H9 (cell line): ENCODE measurements at regions not wholly inside any gene's neighbourhood (a gene's known extent, or its start where the extent isn't known, plus 50 kb on each side); places are given as distances from the start of the nearest gene placed in this dataset.

ENCODE experiments used
- DNase-seq: peaks from one replicate; pipeline ENCODE4 v3.0.0-alpha.2; 2017
- H2AFZ ChIP-seq: one replicate; pipeline ENCODE4 v1.6.1; 2013; ENCODE audit warnings: mild to moderate bottlenecking, low read length, control low read depth, moderate library complexity
- H2AK5ac ChIP-seq: 2 replicates; pipeline ENCODE4 v1.6.1; 2013; ENCODE audit warnings: low read length, control low read depth, mixed read lengths; ENCODE audit not compliant: insufficient read length
- H2BK120ac ChIP-seq: one replicate; pipeline ENCODE4 v1.6.1; 2013; ENCODE audit warnings: low read depth, mild to moderate bottlenecking, low read length, control low read depth, inconsistent platforms; ENCODE audit not compliant: poor library complexity, severe bottlenecking
- H2BK12ac ChIP-seq: 2 replicates; pipeline ENCODE4 v1.6.1; 2013; ENCODE audit warnings: low read length, control low read depth, mixed read lengths, low read depth; ENCODE audit not compliant: insufficient read length
- H2BK15ac ChIP-seq: 2 replicates; pipeline ENCODE4 v1.6.1; 2013; ENCODE audit warnings: low read depth, low read length, control low read depth
- H2BK20ac ChIP-seq: one replicate; pipeline ENCODE4 v1.6.1; 2013; ENCODE audit warnings: low read depth, mild to moderate bottlenecking, low read length, control low read depth, inconsistent platforms; ENCODE audit not compliant: poor library complexity, severe bottlenecking
- H2BK5ac ChIP-seq: 2 replicates; pipeline ENCODE4 v1.6.1; 2013; ENCODE audit warnings: low read length, control low read depth, mixed read lengths; ENCODE audit not compliant: insufficient read length
- H3K14ac ChIP-seq: 2 replicates; pipeline ENCODE4 v1.6.1; 2013; ENCODE audit warnings: low read length, control low read depth; ENCODE audit not compliant: insufficient read depth
- H3K18ac ChIP-seq: 2 replicates; pipeline ENCODE4 v1.6.1; 2013; ENCODE audit warnings: low read depth, mild to moderate bottlenecking, mixed read lengths, low read length, control low read depth; ENCODE audit not compliant: insufficient read length
- H3K23ac ChIP-seq: 2 replicates; pipeline ENCODE4 v1.6.1; 2013; ENCODE audit warnings: low read length, control low read depth, mixed read lengths, low read depth; ENCODE audit not compliant: insufficient read length
- H3K23me2 ChIP-seq: 2 replicates; pipeline ENCODE4 v1.6.1; 2013; ENCODE audit warnings: low read depth, mild to moderate bottlenecking, mixed read lengths, low read length, control low read depth; ENCODE audit not compliant: insufficient read length, poor library complexity, severe bottlenecking
- H3K27ac ChIP-seq: 2 replicates; pipeline ENCODE4 v1.5.1; 2013; ENCODE audit warnings: low read length, control low read depth, mixed read lengths, low read depth; ENCODE audit not compliant: insufficient read length
- H3K27me3 ChIP-seq: 2 replicates; pipeline ENCODE4 v1.6.1; 2013; ENCODE audit warnings: low read length, control low read depth, inconsistent platforms; ENCODE audit not compliant: insufficient read depth
- H3K4ac ChIP-seq: 2 replicates; pipeline ENCODE4 v1.6.1; 2013; ENCODE audit warnings: low read depth, mild to moderate bottlenecking, control low read depth, inconsistent platforms, low read length, moderate library complexity
- H3K4me1 ChIP-seq: 2 replicates; pipeline ENCODE4 v1.6.1; 2013; ENCODE audit warnings: low read length, control low read depth, inconsistent platforms; ENCODE audit not compliant: insufficient read depth
- H3K4me2 ChIP-seq: 2 replicates; pipeline ENCODE4 v1.6.1; 2013; ENCODE audit warnings: low read length, control low read depth, mixed read lengths; ENCODE audit not compliant: insufficient read length, insufficient read depth
- H3K56ac ChIP-seq: 2 replicates; pipeline ENCODE4 v1.6.1; 2013; ENCODE audit warnings: low read depth, mild to moderate bottlenecking, mixed read lengths, low read length, control low read depth; ENCODE audit not compliant: insufficient read length
- H3K79me1 ChIP-seq: 2 replicates; pipeline ENCODE4 v1.6.1; 2013; ENCODE audit warnings: low read depth, mild to moderate bottlenecking, moderate library complexity, low read length, control low read depth, inconsistent platforms; ENCODE audit not compliant: insufficient read depth, poor library complexity, severe bottlenecking
- H3K79me2 ChIP-seq: 2 replicates; pipeline ENCODE4 v1.6.1; 2013; ENCODE audit warnings: low read length, control low read depth, inconsistent platforms; ENCODE audit not compliant: insufficient read depth
- H3K9ac ChIP-seq: 2 replicates; pipeline ENCODE4 v1.6.1; 2013; ENCODE audit warnings: low read length, control low read depth, mixed read lengths; ENCODE audit not compliant: insufficient read length; ENCODE audit errors: extremely low read depth
- H3K9me3 ChIP-seq: one replicate; pipeline ENCODE4 v1.6.1; 2013; ENCODE audit warnings: low read depth, low read length, inconsistent platforms; ENCODE audit not compliant: control insufficient read depth
- H3T11ph ChIP-seq: one replicate; pipeline ENCODE4 v1.6.1; 2013; ENCODE audit warnings: mild to moderate bottlenecking, low read length, control low read depth, inconsistent platforms
- H4K20me1 ChIP-seq: one replicate; pipeline ENCODE4 v1.6.1; 2013; ENCODE audit not compliant: control insufficient read depth, insufficient read length, insufficient read depth
- H4K5ac ChIP-seq: 2 replicates; pipeline ENCODE4 v1.6.1; 2013; ENCODE audit warnings: low read depth, mild to moderate bottlenecking, mixed read lengths, low read length, control low read depth; ENCODE audit not compliant: insufficient read length
- H4K8ac ChIP-seq: replicated peaks from 2 replicates; pipeline ENCODE4 v1.6.1; 2013; ENCODE audit warnings: low read length, control low read depth, mixed read lengths, low read depth; ENCODE audit not compliant: insufficient read length
- H4K91ac ChIP-seq: 2 replicates; pipeline ENCODE4 v1.6.1; 2013; ENCODE audit warnings: low read depth, mild to moderate bottlenecking, moderate library complexity, mixed read lengths, low read length, control low read depth; ENCODE audit not compliant: insufficient read length
- H3K27ac Mint-ChIP-seq, 3 experiments: 2 replicates in 2 of 3; 3 replicates in 1 of 3; pipeline ENCODE4 v1.8.0; 2020 to 2021; ENCODE audit warnings: mixed read lengths in 3 of 3, mild to moderate bottlenecking in 1 of 3, moderate library complexity in 1 of 3
- H3K27me3 Mint-ChIP-seq: 2 replicates; pipeline ENCODE4 v1.8.0; 2021; ENCODE audit warnings: low read depth, mild to moderate bottlenecking, moderate library complexity, mixed read lengths
- H3K36me3 Mint-ChIP-seq, 3 experiments: 2 replicates in 2 of 3; 3 replicates in 1 of 3; pipeline ENCODE4 v1.8.0; 2020 to 2021; ENCODE audit warnings: low read depth in 3 of 3, mixed read lengths in 3 of 3; ENCODE audit not compliant: insufficient read depth in 1 of 3
- H3K4me1 Mint-ChIP-seq, 2 experiments: 2 replicates each; pipeline ENCODE4 v1.8.0; 2020; ENCODE audit warnings: mixed read lengths in 2 of 2
- H3K4me3 Mint-ChIP-seq, 2 experiments: 2 replicates in 1 of 2; 3 replicates in 1 of 2; pipeline ENCODE4 v1.8.0; 2020 to 2021; ENCODE audit warnings: mild to moderate bottlenecking in 2 of 2, mixed read lengths in 2 of 2, moderate library complexity in 1 of 2
- H3K9me3 Mint-ChIP-seq, 2 experiments: 2 replicates in 1 of 2; 3 replicates in 1 of 2; pipeline ENCODE4 v1.8.0; 2020; ENCODE audit warnings: mild to moderate bottlenecking in 2 of 2, mixed read lengths in 2 of 2, moderate library complexity in 1 of 2
- TF ChIP-seq, protein P1 (sequence below): fragments of 200-600 bp; sonication (generic); conservative IDR thresholded peaks from 3 replicates; pipeline ENCODE4 v1.8.0; 2021; ENCODE audit warnings: antibody characterized with exemption, mild to moderate bottlenecking

DNA sequence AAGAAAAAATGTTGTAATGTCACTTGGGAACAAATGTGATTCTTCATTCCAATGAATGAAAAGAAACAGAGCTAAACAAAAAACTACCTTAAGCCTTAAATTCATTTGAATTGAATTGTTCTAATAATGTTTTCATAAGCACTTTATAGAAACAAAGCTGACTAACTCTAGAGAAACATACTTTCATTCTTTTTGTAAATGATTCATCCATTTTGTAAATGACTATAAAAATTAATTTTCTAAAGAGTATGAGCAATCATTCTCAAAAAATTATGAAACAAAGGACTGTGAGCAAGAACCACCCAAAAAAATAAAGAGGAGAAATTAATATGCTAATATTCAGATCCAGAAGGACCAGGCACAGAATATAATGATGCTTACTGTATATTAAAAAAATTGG is 986.5 kb upstream of the CHORDC1 start:
- no peak overlapping the region for H3K4ac ChIP-seq
- H4K5ac ChIP-seq = no peak overlapping the region
- H4K8ac ChIP-seq = no peak overlapping the region
- H3T11ph ChIP-seq = no peak overlapping the region
- no peak overlapping the region for H3K27ac ChIP-seq
- H2BK20ac ChIP-seq = no peak overlapping the region
- Mint-ChIP-seq H3K27me3 (no peaks in the 10 kb centered on the region; the same call in 1 of the 2 replicates), H3K36me3 (no peaks in the 10 kb centered on the region), H3K4me3 (no peak overlapping the region), H3K4me1 (no peaks in the 10 kb centered on the region), H3K27ac (no peak overlapping the region), H3K9me3 (no peaks in the 10 kb centered on the region)
- TF ChIP-seq, protein P1, sequence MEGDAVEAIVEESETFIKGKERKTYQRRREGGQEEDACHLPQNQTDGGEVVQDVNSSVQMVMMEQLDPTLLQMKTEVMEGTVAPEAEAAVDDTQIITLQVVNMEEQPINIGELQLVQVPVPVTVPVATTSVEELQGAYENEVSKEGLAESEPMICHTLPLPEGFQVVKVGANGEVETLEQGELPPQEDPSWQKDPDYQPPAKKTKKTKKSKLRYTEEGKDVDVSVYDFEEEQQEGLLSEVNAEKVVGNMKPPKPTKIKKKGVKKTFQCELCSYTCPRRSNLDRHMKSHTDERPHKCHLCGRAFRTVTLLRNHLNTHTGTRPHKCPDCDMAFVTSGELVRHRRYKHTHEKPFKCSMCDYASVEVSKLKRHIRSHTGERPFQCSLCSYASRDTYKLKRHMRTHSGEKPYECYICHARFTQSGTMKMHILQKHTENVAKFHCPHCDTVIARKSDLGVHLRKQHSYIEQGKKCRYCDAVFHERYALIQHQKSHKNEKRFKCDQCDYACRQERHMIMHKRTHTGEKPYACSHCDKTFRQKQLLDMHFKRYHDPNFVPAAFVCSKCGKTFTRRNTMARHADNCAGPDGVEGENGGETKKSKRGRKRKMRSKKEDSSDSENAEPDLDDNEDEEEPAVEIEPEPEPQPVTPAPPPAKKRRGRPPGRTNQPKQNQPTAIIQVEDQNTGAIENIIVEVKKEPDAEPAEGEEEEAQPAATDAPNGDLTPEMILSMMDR = no peak
- H3K79me1 ChIP-seq = no peaks in the 10 kb centered on the region
- H2BK12ac ChIP-seq = no peak overlapping the region
- H2BK120ac ChIP-seq = no peak overlapping the region
- no peaks in the 10 kb centered on the region for H3K23me2 ChIP-seq
- no peaks in the 10 kb centered on the region for H3K4me1 ChIP-seq
- no peaks in the 10 kb centered on the region for H4K20me1 ChIP-seq
- no peaks in the 10 kb centered on the region for H3K27me3 ChIP-seq
- no peak overlapping the region for H2AFZ ChIP-seq
- no peak overlapping the region for H2BK15ac ChIP-seq
- no peak overlapping the region for H2BK5ac ChIP-seq
- no peak for DNase-seq
- H4K91ac ChIP-seq = no peak overlapping the region
- H3K4me2 ChIP-seq = no peak overlapping the region
- H3K9me3 ChIP-seq = no peaks in the 10 kb centered on the region
- H3K56ac ChIP-seq = no peak overlapping the region
- no peak overlapping the region for H3K23ac ChIP-seq
- H2AK5ac ChIP-seq = no peak overlapping the region
- no peak overlapping the region for H3K14ac ChIP-seq
- H3K18ac ChIP-seq = no peak overlapping the region
- H3K9ac ChIP-seq = no peak overlapping the region
- no peaks in the 10 kb centered on the region for H3K79me2 ChIP-seq
